SK-N-SH (cell line): ENCODE measurements at regions not wholly inside any gene's neighbourhood (a gene's known extent, or its start where the extent isn't known, plus 50 kb on each side); places are given as distances from the start of the nearest gene placed in this dataset.

Source experiments
- CTCF ChIA-PET: fragments of 300-600, 350-600 bp; formaldehyde crosslinking; extraction: SDS; loops from one replicate; lab custom pipeline; 2021; lab: Yijun Ruan, JAX
- POLR2A ChIA-PET: fragments of 350-600 bp; sonication (Branson Sonifier 250); formaldehyde crosslinking; extraction: SDS; loops from one replicate; lab custom pipeline; 2020; ENCODE audit warnings: antibody characterized with exemption, inconsistent platforms; lab: Yijun Ruan, JAX
- DNase-seq: peaks from one replicate; pipeline ENCODE4 v3.0.0; 2012
- H2AFZ ChIP-seq: fragments of 200-600 bp; sonication (generic); 2 replicates; pipeline ENCODE4 v1.8.1; 2016; ENCODE audit warnings: antibody characterized with exemption, mild to moderate bottlenecking, low read depth
- H3F3A ChIP-seq: fragments of 200-600 bp; sonication (generic); replicated peaks from 2 replicates; pipeline ENCODE3; 2016; ENCODE audit warnings: antibody characterized with exemption, mild to moderate bottlenecking; ENCODE audit not compliant: insufficient read depth
- H3K27ac ChIP-seq, 2 experiments: fragments of 200-500 bp in 1 of 2; fragments of 200-600 bp in 1 of 2; sonication (Bioruptor generic) in 1 of 2; sonication (generic), shearing (Covaris generic) in 1 of 2; 2 replicates each; pipeline versions ENCODE4 v1.5.1 to v1.6.1; 2014 to 2016; ENCODE audit warnings: low read depth in 2 of 2, inconsistent platforms in 1 of 2, low read length in 1 of 2, mild to moderate bottlenecking in 1 of 2, mixed read lengths in 1 of 2
- H3K27me3 ChIP-seq: fragments of 200-600 bp; sonication (generic), shearing (Covaris generic); 2 replicates; pipeline ENCODE4 v1.6.1; 2016; ENCODE audit warnings: mixed run types; ENCODE audit not compliant: insufficient read depth
- H3K36me3 ChIP-seq, 2 experiments: fragments of 200-500 bp in 1 of 2; fragments of 200-600 bp in 1 of 2; sonication (Bioruptor generic) in 1 of 2; sonication (generic) in 1 of 2; replicated peaks in 1 of 2; 2 replicates each; pipeline versions ENCODE3 to v1.5.1; 2014 to 2016; ENCODE audit warnings: low read length in 1 of 2, mild to moderate bottlenecking in 1 of 2; ENCODE audit not compliant: insufficient read depth in 2 of 2, control insufficient read depth in 1 of 2
- H3K4me1 ChIP-seq, 2 experiments: fragments of 200-500 bp in 1 of 2; fragments of 200-600 bp in 1 of 2; sonication (Bioruptor generic) in 1 of 2; sonication (generic), shearing (Covaris generic) in 1 of 2; 2 replicates each; pipeline versions ENCODE4 v1.5.1 to v1.6.1; 2014 to 2016; ENCODE audit warnings: low read depth in 1 of 2, low read length in 1 of 2, mixed run types in 1 of 2; ENCODE audit not compliant: insufficient read depth in 2 of 2, control insufficient read depth in 1 of 2
- H3K4me2 ChIP-seq: fragments of 200-600 bp; sonication (generic), shearing (Covaris generic); 2 replicates; pipeline ENCODE4 v1.6.1; 2017; ENCODE audit warnings: mixed run types
- H3K4me3 ChIP-seq, 2 experiments: fragments of 200-500 bp in 1 of 2; fragments of 200-600 bp in 1 of 2; sonication (Bioruptor generic) in 1 of 2; sonication (generic), shearing (Covaris generic) in 1 of 2; 2 replicates each; pipeline versions ENCODE4 v1.5.1 to v1.8.1; 2014 to 2016; ENCODE audit warnings: low read depth in 2 of 2, inconsistent platforms in 1 of 2, low read length in 1 of 2, mild to moderate bottlenecking in 1 of 2, mixed read lengths in 1 of 2, moderate library complexity in 1 of 2
- H3K79me2 ChIP-seq: fragments of 200-600 bp; sonication (generic); 2 replicates; pipeline ENCODE4 v1.8.1; 2017; ENCODE audit warnings: mild to moderate bottlenecking; ENCODE audit not compliant: insufficient read depth
- H3K9ac ChIP-seq: fragments of 200-600 bp; sonication (generic); 2 replicates; pipeline ENCODE4 v1.6.1; 2017; ENCODE audit warnings: mixed run types
- H3K9me2 ChIP-seq: fragments of 200-600 bp; sonication (generic); 2 replicates; pipeline ENCODE4 v1.6.1; 2017; ENCODE audit warnings: mixed run types
- H3K9me3 ChIP-seq: fragments of 200-600 bp; sonication (generic); 2 replicates; pipeline ENCODE4 v1.6.1; 2017; ENCODE audit warnings: mixed run types, mild to moderate bottlenecking, moderate library complexity
- H4K20me1 ChIP-seq: fragments of 200-600 bp; sonication (generic); 2 replicates; pipeline ENCODE4 v1.6.1; 2017; ENCODE audit warnings: mild to moderate bottlenecking, mixed run types; ENCODE audit not compliant: insufficient read depth
- CHD2 ChIP-seq: fragments of 150-350 bp; IDR thresholded peaks from 2 replicates; pipeline ENCODE4 v1.6.1; 2018; ENCODE audit warnings: low read length; ENCODE audit not compliant: partially characterized antibody
- EZH2phosphoT487 ChIP-seq: fragments of 200-600 bp; sonication (generic); IDR thresholded peaks from 2 replicates; pipeline ENCODE4 v1.6.1; 2017; ENCODE audit warnings: low read depth, mixed run types, mild to moderate bottlenecking, antibody characterized with exemption, moderate library complexity, borderline replicate concordance
- MXI1 ChIP-seq: IDR thresholded peaks from 2 replicates; pipeline ENCODE4 v1.6.1; 2012; ENCODE audit warnings: mild to moderate bottlenecking, low read depth, low read length, improper control_type of control experiment
- NFIC ChIP-seq: IDR thresholded peaks from 2 replicates; pipeline ENCODE4 v1.4.0; 2012; ENCODE audit warnings: borderline replicate concordance
- RFX5 ChIP-seq: IDR thresholded peaks from 2 replicates; pipeline ENCODE4 v1.6.1; 2012; ENCODE audit warnings: mild to moderate bottlenecking, improper control_type of control experiment, low read length
- RXRA ChIP-seq: IDR thresholded peaks from 2 replicates; pipeline ENCODE4 v1.4.0; 2012; ENCODE audit warnings: low read depth, mild to moderate bottlenecking, borderline replicate concordance
- TEAD4 ChIP-seq: IDR thresholded peaks from 2 replicates; pipeline ENCODE4 v1.4.0; 2012; ENCODE audit warnings: mild to moderate bottlenecking, borderline replicate concordance; ENCODE audit not compliant: insufficient read depth
- WGBS: methylation state at CpG from one replicate; pipeline ENCODE4 v1.1.6; 2017; ENCODE audit warnings: low lambda C conversion rate; 5-methylcytosine and 5-hydroxymethylcytosine counted together
- TF ChIP-seq, protein P1 (sequence below): IDR thresholded peaks from 2 replicates; pipeline ENCODE4 v1.6.1; 2012; ENCODE audit warnings: mild to moderate bottlenecking, low read depth, low read length, moderate library complexity
- TF ChIP-seq, protein P2 (sequence below): IDR thresholded peaks from 2 replicates; pipeline ENCODE4 v1.4.0; 2012; ENCODE audit warnings: low read depth, borderline replicate concordance
- TF ChIP-seq, protein P3 (sequence below): fragments of 150-350 bp; IDR thresholded peaks from 2 replicates; pipeline ENCODE4 v1.6.1; 2017; ENCODE audit warnings: antibody characterized with exemption, low read length, low read depth, borderline replicate concordance
- TF ChIP-seq, protein P4 (sequence below): fragments of 150-350 bp; IDR thresholded peaks from 2 replicates; pipeline ENCODE4 v1.6.1; 2016; ENCODE audit warnings: mild to moderate bottlenecking, low read depth, low read length
- TF ChIP-seq, protein P5 (sequence below): IDR thresholded peaks from 2 replicates; pipeline ENCODE4 v1.4.0; 2012; ENCODE audit warnings: low read depth, borderline replicate concordance

DNA sequence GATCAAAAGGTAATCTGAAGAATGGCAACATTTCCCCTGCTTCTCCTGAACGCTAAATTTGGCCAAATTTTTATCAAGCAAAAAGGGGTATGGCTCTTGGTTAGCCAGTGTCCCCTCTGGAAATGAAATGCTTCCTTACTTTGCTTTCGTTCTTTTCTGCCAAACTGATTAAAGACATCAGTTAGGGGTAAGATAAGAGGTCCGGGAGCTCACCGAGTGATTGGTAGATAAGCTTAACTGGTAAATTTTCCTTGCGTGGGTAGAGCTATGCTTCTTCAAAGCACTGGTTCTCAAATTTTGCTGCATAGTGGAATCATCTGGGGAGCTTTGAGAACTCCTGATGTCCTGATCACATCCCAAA is 62.7 kb upstream of the MAPRE2 start:
- ChIA-PET POLR2A (no interaction called here), CTCF (interaction anchor here (0.6 to 1.3 kb wide), 4 partner anchors 10 to 356 kb away, joined by 3 to 5 read pairs (median 4); no protein-coding TSS in a partner anchor)
- peak overlapping the region; percentile 76 for H2AFZ ChIP-seq
- WGBS: 0% methylated on average over 5 of the region's 5 CpGs
- H3K27me3 ChIP-seq: peaks cover 23% of the 10 kb centered on the region
- no peaks in the 10 kb centered on the region for H3K9me3 ChIP-seq
- peaks cover 0 to 18% of the 10 kb centered on the region in 2 experiments; a peak in 2 of 4 replicates for H3K4me1 ChIP-seq
- H3K9me2 ChIP-seq: no peaks in the 10 kb centered on the region; the same call in 1 of the 2 replicates
- H3K4me2 ChIP-seq: peak overlapping the region; percentile 84
- peak overlapping the region; percentile 32; the same call in 1 of the 2 replicates for H3K9ac ChIP-seq
- no peak for DNase-seq
- no peaks in the 10 kb centered on the region for H3K36me3 ChIP-seq
- peak overlapping the region; percentile 55 to 66; a peak in 3 of 4 replicates for H3K27ac ChIP-seq
- H3K4me3 ChIP-seq: peak overlapping the region; percentile 74 to 78
- H3F3A ChIP-seq: peaks cover 10% of the 10 kb centered on the region
- no peaks in the 10 kb centered on the region for H4K20me1 ChIP-seq
- TF ChIP-seq NFIC (no peak), MXI1 (no peak), RFX5 (no peak), EZH2phosphoT487 (no peak), RXRA (no peak), TEAD4 (no peak), CHD2 (no peak)
- TF ChIP-seq, protein P1, sequence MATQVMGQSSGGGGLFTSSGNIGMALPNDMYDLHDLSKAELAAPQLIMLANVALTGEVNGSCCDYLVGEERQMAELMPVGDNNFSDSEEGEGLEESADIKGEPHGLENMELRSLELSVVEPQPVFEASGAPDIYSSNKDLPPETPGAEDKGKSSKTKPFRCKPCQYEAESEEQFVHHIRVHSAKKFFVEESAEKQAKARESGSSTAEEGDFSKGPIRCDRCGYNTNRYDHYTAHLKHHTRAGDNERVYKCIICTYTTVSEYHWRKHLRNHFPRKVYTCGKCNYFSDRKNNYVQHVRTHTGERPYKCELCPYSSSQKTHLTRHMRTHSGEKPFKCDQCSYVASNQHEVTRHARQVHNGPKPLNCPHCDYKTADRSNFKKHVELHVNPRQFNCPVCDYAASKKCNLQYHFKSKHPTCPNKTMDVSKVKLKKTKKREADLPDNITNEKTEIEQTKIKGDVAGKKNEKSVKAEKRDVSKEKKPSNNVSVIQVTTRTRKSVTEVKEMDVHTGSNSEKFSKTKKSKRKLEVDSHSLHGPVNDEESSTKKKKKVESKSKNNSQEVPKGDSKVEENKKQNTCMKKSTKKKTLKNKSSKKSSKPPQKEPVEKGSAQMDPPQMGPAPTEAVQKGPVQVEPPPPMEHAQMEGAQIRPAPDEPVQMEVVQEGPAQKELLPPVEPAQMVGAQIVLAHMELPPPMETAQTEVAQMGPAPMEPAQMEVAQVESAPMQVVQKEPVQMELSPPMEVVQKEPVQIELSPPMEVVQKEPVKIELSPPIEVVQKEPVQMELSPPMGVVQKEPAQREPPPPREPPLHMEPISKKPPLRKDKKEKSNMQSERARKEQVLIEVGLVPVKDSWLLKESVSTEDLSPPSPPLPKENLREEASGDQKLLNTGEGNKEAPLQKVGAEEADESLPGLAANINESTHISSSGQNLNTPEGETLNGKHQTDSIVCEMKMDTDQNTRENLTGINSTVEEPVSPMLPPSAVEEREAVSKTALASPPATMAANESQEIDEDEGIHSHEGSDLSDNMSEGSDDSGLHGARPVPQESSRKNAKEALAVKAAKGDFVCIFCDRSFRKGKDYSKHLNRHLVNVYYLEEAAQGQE: no peak
- TF ChIP-seq, protein P2, sequence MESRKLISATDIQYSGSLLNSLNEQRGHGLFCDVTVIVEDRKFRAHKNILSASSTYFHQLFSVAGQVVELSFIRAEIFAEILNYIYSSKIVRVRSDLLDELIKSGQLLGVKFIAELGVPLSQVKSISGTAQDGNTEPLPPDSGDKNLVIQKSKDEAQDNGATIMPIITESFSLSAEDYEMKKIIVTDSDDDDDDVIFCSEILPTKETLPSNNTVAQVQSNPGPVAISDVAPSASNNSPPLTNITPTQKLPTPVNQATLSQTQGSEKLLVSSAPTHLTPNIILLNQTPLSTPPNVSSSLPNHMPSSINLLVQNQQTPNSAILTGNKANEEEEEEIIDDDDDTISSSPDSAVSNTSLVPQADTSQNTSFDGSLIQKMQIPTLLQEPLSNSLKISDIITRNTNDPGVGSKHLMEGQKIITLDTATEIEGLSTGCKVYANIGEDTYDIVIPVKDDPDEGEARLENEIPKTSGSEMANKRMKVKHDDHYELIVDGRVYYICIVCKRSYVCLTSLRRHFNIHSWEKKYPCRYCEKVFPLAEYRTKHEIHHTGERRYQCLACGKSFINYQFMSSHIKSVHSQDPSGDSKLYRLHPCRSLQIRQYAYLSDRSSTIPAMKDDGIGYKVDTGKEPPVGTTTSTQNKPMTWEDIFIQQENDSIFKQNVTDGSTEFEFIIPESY: no peak
- TF ChIP-seq, protein P3, sequence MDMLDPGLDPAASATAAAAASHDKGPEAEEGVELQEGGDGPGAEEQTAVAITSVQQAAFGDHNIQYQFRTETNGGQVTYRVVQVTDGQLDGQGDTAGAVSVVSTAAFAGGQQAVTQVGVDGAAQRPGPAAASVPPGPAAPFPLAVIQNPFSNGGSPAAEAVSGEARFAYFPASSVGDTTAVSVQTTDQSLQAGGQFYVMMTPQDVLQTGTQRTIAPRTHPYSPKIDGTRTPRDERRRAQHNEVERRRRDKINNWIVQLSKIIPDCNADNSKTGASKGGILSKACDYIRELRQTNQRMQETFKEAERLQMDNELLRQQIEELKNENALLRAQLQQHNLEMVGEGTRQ: no peak
- TF ChIP-seq, protein P4, sequence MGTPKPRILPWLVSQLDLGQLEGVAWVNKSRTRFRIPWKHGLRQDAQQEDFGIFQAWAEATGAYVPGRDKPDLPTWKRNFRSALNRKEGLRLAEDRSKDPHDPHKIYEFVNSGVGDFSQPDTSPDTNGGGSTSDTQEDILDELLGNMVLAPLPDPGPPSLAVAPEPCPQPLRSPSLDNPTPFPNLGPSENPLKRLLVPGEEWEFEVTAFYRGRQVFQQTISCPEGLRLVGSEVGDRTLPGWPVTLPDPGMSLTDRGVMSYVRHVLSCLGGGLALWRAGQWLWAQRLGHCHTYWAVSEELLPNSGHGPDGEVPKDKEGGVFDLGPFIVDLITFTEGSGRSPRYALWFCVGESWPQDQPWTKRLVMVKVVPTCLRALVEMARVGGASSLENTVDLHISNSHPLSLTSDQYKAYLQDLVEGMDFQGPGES: no peak
- TF ChIP-seq, protein P5, sequence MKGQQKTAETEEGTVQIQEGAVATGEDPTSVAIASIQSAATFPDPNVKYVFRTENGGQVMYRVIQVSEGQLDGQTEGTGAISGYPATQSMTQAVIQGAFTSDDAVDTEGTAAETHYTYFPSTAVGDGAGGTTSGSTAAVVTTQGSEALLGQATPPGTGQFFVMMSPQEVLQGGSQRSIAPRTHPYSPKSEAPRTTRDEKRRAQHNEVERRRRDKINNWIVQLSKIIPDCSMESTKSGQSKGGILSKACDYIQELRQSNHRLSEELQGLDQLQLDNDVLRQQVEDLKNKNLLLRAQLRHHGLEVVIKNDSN: no peak
- H3K79me2 ChIP-seq: no peaks in the 10 kb centered on the region
